Brain microvascular endothelial cell (primary cell): ENCODE measurements at regions not wholly inside any gene's neighbourhood (a gene's known extent, or its start where the extent isn't known, plus 50 kb on each side); places are given as distances from the start of the nearest gene placed in this dataset.
"Not testable (repeated sequence)": the region's sequence is repeated elsewhere in the genome, so short reads cannot be mapped to it uniquely, and the experiment has no call there.

Experiments
- DNase-seq: peaks from one replicate; pipeline ENCODE4 v3.0.0-alpha.2; 2020
- H3K27ac ChIP-seq: fragments of 250-450 bp; sonication (Bioruptor Pico); 2 replicates; pipeline ENCODE4 v1.5.1; 2020; ENCODE audit warnings: mild to moderate bottlenecking, moderate library complexity
- H3K27me3 ChIP-seq: fragments of 250-450 bp; sonication (Bioruptor Pico); replicated peaks from 2 replicates; pipeline ENCODE4 v1.5.1; 2020; ENCODE audit warnings: mild to moderate bottlenecking
- H3K36me3 ChIP-seq: fragments of 250-450 bp; sonication (Bioruptor Pico); replicated peaks from 2 replicates; pipeline ENCODE4 v1.5.1; 2020; ENCODE audit warnings: mild to moderate bottlenecking
- H3K4me3 ChIP-seq: 2 replicates; pipeline ENCODE4 v1.5.1; 2011; ENCODE audit warnings: low read depth, mild to moderate bottlenecking, control low read depth, low read length, moderate library complexity
- CTCF ChIP-seq: IDR thresholded peaks from 2 replicates; pipeline ENCODE4 v1.5.1; 2011; ENCODE audit warnings: low read depth, mild to moderate bottlenecking, moderate library complexity, low read length, control low read depth, inconsistent platforms; ENCODE audit errors: missing control alignments
- in situ Hi-C: cut with HindIII; loops from 2 replicates; pipeline ENCODE4 v1.10.0; 2017; ENCODE audit warnings: low sequenced_read_pairs, low pct_ligation_motif_present

GRCh38 chr18:30858560-30858959 lies 184.0 kb downstream of the DSC3 start:
- TF ChIP-seq CTCF = no peak
- H3K36me3 ChIP-seq = no peaks in the 10 kb centered on the region
- in situ Hi-C loops = no loop called here
- no peak overlapping the region for H3K27ac ChIP-seq
- no peaks in the 10 kb centered on the region for H3K27me3 ChIP-seq
- H3K4me3 ChIP-seq = no peak overlapping the region
- no peak for DNase-seq

- Histone ChIP-seq H3K27me3 (no peaks in the 10 kb centered on the region), H3K27ac (no peak overlapping the region), H3K4me3 (no peak overlapping the region), H3K36me3 (no peaks in the 10 kb centered on the region)
- in situ Hi-C loops = no loop called here
- no peak for DNase-seq
- no peak for TF ChIP-seq CTCF
These were observed 186.8 kb downstream of the DSC3 start for GRCh38 chr18:30855762-30856161.

- no peak overlapping the region for H3K27ac ChIP-seq
- in situ Hi-C loops = no loop called here
- H3K36me3 ChIP-seq = no peaks in the 10 kb centered on the region
- no peak for TF ChIP-seq CTCF
- H3K27me3 ChIP-seq = no peaks in the 10 kb centered on the region
- DNase-seq = no peak
- H3K4me3 ChIP-seq = no peak overlapping the region
These were observed 189.6 kb downstream of the DSC3 start for GRCh38 chr18:30852980-30853379.

- H3K4me3 ChIP-seq = no peak overlapping the region
- no peaks in the 10 kb centered on the region for H3K36me3 ChIP-seq
- in situ Hi-C loops = no loop called here
- TF ChIP-seq CTCF = no peak
- DNase-seq = no peak
- no peaks in the 10 kb centered on the region for H3K27me3 ChIP-seq
- no peak overlapping the region for H3K27ac ChIP-seq
These were observed 190.0 kb downstream of the DSC3 start for GRCh38 chr18:30852541-30852940.

- H3K36me3 ChIP-seq, H3K4me3 ChIP-seq, H3K27me3 ChIP-seq, H3K27ac ChIP-seq, in situ Hi-C loops, DNase-seq: not testable (repeated sequence)
These were observed 203.4 kb downstream of the DSC3 start for GRCh38 chr18:30839056-30839561.

- H3K36me3 ChIP-seq = no peaks in the 10 kb centered on the region
- no peaks in the 10 kb centered on the region for H3K27me3 ChIP-seq
- no peak overlapping the region for H3K4me3 ChIP-seq
- in situ Hi-C loops = no loop called here
- H3K27ac ChIP-seq = no peak overlapping the region
- no peak for DNase-seq
- TF ChIP-seq CTCF = no peak
These were observed 213.8 kb downstream of the DSC3 start for GRCh38 chr18:30828700-30829099.
